Stimulated activated CD4-positive, alpha-beta T cell treated with anti-CD3 and anti-CD28 coated beads, Interleukin-1b, Interleukin-23, amount 100 ng/mL, for 4 hours (primary cell): ENCODE measurements at regions not wholly inside any gene's neighbourhood (a gene's known extent, or its start where the extent isn't known, plus 50 kb on each side); places are given as distances from the start of the nearest gene placed in this dataset.
A peak's percentile ranks its signal among the peaks of the same experiment; 100 is the strongest.

Experiments
- DNase-seq, 2 donors: peaks; one replicate each; pipeline ENCODE4 v3.0.0-alpha.2; 2020; ENCODE audit warnings: low read depth in 2 of 2

- DNase-seq: no peak
These were observed 93.9 kb upstream of the EGLN3 start for GRCh38 chr14:34044666-34045306.

GRCh38 chr14:34044373-34044637 lies 93.4 kb upstream of the EGLN3 start:
- DNase-seq: no peak

- peak; percentile 6 to 27 for DNase-seq
These were observed 92.9 kb upstream of the EGLN3 start for GRCh38 chr14:34043627-34044372.

- DNase-seq: no peak
These were observed 90.3 kb upstream of the EGLN3 start for GRCh38 chr14:34041220-34041619.

GRCh38 chr14:34040766-34041165 lies 89.9 kb upstream of the EGLN3 start:
- DNase-seq: no peak

- no peak for DNase-seq
These were observed 88.7 kb upstream of the EGLN3 start for GRCh38 chr14:34039428-34040047.

GRCh38 chr14:34038358-34039057 lies 87.6 kb upstream of the EGLN3 start:
- DNase-seq: no peak

GRCh38 chr14:34036319-34036766 lies 85.5 kb upstream of the EGLN3 start:
- no peak for DNase-seq

- DNase-seq: no peak
These were observed 85.0 kb upstream of the EGLN3 start for GRCh38 chr14:34035934-34036250.

GRCh38 chr14:34035177-34035933 lies 84.5 kb upstream of the EGLN3 start:
- DNase-seq: no peak

GRCh38 chr14:34034447-34035176 lies 83.7 kb upstream of the EGLN3 start:
- no peak for DNase-seq

- DNase-seq: no peak
These were observed 81.8 kb upstream of the EGLN3 start for GRCh38 chr14:34032720-34033119.

GRCh38 chr14:34030864-34031263 lies 80.0 kb upstream of the EGLN3 start:
- DNase-seq: no peak

- DNase-seq: no peak
These were observed 79.1 kb upstream of the EGLN3 start for GRCh38 chr14:34029921-34030334.

GRCh38 chr14:34027990-34028495 lies 77.2 kb upstream of the EGLN3 start:
- no peak for DNase-seq

- no peak for DNase-seq
These were observed 76.5 kb upstream of the EGLN3 start for GRCh38 chr14:34027130-34027989.

GRCh38 chr14:34025325-34026017 lies 74.6 kb upstream of the EGLN3 start:
- no peak for DNase-seq

- DNase-seq: no peak
These were observed 73.9 kb upstream of the EGLN3 start for GRCh38 chr14:34024768-34025144.
